GM21447 (cell line): ENCODE measurements at regions not wholly inside any gene's neighbourhood (a gene's known extent, or its start where the extent isn't known, plus 50 kb on each side); places are given as distances from the start of the nearest gene placed in this dataset.
"Not testable (repeated sequence)": the region's sequence is repeated elsewhere in the genome, so short reads cannot be mapped to it uniquely, and the experiment has no call there.

Experiments used
- ATAC-seq: cut with Tn5 transposase; IDR thresholded peaks from one replicate; pipeline ENCODE4 v1.9.1; 2021; ENCODE audit not compliant: unreplicated experiment

DNA sequence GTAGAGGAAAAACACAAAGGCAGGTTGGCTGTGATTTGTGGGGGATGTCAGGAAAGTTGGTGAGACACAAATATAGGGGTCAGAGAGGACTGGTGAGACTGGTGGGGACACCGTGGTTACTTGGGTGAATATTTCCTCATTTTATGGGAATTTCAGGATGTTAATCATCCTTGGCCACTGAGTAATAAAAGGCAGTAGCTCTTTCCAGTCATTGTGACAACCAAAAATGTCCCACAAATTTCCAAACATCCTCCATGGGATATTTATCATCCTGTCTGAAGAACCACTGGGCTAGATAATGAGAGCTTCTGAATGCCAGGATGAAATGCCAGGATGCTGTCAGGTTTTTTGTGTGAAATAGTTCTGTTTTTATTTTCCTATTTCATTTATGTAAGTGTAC is 374.1 kb downstream of the CD109 start:
- no peak for ATAC-seq

DNA sequence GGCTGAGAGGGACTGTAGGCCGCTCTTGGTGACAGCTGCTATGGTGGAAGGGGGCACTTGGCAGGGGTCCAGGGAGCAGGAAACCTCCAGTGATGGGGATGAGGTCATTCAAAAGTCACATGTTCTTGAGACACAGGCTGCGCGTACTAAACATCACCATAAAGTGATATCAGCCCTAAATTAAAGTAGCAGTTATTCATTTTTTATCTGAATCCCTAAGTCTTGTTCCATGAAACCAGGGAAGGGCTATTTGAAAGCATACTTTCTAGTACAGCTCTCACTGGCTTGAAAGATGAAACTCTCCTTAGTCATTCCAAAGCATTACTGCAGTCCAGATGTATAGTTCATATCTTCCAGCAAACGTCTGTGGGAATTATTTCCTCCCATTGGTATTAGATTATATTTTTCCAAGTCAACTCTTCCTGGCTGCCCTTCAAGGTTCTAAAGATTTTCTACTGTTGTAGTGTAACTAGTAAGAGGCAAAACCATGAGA is 373.1 kb downstream of the CD109 start:
- no peak for ATAC-seq

DNA sequence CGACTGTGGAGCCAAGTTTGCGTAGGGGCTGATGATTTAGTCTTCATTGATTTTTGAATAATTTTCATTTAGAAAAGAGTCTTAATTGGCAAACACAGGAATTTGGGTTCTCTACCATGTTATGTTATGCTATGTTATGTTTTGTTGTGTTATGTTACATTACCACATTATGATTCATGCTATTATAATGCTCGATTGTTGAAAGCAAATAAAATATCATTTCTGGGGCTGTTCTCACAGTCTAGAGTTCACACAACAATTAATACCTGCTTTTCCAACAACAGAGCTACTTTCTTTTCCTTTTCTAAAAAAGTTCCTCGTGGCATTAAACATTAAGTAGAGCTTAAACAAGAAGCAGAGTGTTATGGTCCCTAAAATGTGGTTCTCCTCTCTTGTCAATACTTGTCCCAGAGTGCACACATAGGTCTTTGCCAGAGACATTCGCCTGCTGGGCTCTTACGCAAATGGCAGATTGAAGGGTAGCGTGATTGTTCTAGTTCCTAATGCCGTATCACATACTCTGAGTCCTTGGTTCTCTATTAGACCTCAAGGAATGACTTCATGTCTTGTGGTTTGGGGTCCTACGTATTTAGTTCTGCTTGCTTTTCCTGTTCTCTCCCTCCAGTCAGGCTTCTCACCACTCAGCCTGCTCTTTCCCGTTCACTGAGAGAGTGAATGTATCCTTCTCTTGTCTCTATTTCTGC is 370.3 kb downstream of the CD109 start:
- ATAC-seq = no peak

DNA sequence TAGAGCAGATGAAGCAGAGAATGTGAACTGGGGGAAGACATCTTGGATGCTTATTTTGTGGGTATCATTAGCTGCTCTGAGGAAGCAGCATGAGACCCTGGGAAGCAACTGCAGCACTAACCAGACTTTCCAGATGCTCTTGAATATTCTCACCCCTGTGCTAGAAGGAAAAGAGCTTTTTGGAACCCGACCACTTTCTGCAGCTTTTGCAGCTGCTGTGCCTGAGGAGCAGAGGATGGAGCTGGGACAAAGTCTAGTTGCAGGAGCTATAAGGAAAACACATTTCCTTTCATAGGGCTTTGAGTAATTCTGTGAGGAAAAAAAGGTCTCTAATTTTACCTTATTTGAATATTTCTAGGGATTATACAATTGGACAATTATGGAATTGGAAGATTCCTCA is 369.7 kb downstream of the CD109 start:
- ATAC-seq = no peak

DNA sequence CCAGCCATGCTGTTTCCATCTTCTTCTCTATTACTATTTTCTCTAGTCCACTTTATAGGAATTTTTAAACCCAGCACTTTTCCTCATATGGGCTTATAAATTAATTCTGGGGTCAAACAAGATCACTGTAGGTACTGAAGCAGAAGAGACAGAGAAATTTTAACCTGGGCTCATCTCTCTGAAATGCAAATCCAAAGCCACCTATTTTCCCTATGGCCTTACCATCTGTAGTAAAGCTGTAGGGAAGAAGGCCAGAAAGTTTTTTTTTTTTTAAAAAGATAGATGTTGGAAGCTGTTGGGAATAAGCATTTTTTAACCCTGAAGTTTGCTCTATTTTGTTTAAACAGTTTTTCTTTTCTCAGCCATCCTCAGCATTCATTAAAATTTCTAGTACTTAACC is 367.4 kb downstream of the CD109 start:
- no peak for ATAC-seq

DNA sequence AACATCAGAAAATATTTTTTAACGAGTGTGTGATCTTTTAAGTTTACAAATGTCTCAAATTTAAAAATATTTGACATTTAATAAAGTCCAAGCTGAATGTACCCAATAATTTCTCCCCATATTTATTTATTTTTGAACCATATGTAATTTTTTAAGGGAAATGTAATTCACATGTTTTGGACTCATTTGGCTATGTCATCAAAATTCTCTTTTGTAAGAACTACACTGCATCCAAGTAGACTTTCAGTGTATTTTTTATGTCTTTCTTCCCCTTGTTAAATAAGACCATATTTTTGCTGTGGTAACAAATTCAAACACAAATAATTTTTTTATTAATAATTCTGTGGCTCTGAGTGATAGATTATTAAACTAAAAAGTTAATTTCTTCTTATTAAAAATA is 365.2 kb downstream of the CD109 start:
- no peak for ATAC-seq

DNA sequence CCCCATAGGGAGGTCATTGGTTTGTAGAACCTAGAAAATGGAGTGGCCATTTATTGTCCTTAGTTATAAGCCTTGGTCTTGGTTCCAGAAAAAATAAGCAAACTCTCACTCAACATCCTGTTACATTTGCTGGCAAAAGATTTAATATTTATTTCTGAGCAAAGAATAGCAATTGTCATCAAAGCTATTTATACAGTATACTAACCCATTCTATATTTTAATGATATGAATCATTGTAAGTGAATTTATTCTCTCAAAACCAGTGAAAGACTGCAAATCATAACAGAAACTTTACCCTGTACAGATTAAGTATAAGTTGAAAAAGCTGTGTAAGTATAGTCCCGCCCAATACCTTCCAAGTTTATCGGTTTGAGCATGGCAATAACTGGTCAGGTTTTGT is 364.4 kb downstream of the CD109 start:
- no peak for ATAC-seq

DNA sequence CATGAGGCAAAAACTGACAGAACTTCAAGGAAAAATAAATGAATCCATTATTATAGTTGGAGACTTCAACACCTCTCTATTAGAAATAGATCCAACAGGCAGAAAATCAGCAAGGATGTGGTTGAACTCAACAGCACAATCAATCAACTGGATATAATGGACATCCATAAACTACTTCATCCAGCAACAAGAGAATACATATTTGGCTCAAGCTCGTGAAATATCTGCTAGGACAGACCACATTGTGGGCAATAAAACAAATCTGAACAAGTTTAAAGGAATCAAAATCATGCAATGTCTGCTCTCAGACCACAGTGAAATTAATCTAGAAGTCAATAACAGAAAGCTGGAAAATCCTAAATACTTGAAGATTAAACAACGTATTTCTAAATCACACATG is 362.6 kb downstream of the CD109 start:
- ATAC-seq = no peak

DNA sequence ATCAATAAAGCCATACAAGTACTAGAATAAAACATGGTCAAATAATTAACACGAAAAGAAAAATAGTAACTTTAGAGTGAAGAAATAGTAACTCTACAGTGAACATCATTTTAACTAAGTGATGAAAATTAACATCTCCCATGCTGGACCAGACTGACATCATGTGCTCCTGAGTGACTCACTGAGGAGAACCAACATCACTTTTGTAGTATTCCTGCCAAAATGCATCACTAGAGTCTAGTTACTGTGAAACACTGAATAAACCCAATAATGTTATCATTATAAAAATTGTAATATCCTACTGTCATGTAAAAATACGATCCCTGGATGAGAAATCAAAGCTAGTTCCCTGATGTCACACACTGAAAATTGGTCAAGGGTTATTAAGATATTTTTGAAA is 361.3 kb downstream of the CD109 start:
- no peak for ATAC-seq

DNA sequence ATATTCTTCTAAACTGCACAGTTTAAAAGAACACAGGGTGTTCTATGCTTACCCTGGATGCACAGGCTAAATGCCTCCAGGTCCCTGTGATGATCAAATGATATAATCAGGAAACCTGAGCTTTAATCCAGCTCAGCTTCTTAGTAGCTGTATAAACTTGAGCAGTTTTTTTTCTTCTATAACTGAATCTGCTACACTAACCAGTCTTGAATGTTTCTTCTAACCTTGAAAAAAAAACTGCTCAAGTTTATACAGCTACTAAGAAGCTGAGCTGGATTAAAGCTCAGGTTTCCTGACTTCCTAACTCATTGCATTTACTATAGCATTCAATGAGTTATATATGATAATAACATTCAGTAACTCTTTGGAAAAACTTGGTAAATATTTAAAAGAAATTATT is 358.2 kb downstream of the CD109 start:
- no peak for ATAC-seq

DNA sequence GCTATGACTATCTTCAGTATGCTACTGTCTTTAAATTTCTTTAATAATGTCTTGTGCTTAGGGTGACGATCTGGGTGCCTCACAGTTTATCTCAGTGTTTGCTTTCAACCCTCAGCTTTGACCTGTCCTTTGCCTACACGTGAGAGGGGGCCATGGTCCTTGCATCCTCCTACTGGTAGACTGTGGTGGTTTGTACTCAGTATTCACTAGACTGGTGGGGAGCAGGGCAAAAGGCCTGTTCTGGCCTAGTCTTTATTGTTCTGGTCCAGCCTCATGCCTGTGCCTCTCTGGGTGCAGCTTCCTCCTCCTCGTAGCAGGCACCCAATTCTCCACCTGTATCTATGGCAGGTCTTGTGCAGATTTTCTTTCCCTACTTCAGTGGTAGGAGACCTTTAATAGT is 354.9 kb downstream of the CD109 start:
- no peak for ATAC-seq

DNA sequence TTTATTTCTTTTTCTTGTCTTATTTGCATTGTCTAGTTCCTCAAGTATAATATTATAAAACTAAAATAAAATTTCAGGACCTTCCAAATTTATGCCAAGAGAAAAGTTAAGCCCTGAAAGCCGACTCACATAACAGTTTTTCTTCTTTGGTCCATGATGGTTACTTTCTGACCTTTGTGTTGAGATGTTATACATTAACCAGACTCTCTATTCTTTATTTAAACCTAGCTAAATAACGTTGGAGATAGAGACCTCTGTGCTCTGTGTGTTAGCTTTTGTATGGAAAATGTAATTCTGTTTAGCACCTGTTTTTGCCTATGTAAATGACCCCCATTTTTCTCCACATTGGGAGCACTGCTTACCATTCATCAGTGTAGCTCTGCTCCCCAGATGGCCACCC is 352.4 kb downstream of the CD109 start:
- no peak for ATAC-seq

DNA sequence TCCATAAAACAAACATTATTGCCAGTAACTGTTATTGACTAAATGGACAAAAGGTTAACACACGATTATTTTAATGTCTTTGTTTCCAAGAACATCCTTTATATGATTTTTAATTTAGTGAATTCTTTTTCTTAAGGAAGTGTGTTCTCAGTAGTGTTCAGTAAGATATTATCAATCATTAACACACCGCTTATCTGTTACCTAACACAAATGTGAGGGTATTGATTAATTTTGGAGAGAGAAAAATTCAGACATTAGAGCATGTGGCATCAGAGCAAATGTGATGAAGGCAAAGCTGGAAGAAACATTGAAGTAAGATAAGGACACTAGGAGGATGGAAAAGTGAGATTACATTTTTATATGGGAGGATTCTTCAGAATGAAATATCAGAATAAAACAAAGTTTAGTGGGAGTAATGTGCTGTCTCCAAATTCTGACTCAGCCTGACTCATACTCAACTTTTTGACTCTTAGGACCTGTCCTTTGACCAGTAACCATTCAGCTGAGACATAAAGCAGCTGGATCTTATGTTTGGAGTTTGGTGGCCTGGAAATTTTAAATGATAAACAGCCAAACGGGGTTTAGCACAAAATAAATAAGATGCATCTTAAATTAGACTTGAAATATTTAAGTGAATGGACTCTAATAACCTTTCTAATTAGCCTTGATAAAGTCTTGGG is 348.6 kb downstream of the CD109 start:
- no peak for ATAC-seq

DNA sequence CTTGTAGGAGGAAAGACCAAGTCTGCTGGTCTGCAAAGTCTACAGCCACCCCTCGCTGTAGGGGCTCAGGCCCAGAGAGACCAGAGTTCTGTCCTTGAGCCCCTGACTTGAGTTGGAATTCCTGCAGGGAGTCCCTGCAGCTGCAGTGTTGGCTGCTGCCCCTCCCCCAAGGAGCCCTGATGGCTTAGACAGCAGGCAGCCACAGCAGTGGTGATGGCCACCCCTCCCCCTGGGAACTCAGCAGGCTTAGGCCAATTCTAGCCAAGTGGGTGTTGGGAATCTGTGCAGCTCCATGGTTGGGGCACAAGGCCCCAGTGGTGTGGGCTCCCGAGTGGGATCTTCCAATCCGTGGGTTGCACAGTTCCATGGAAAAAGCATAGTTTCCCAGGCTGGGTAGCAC is 345.4 kb downstream of the CD109 start:
- ATAC-seq = no peak

DNA sequence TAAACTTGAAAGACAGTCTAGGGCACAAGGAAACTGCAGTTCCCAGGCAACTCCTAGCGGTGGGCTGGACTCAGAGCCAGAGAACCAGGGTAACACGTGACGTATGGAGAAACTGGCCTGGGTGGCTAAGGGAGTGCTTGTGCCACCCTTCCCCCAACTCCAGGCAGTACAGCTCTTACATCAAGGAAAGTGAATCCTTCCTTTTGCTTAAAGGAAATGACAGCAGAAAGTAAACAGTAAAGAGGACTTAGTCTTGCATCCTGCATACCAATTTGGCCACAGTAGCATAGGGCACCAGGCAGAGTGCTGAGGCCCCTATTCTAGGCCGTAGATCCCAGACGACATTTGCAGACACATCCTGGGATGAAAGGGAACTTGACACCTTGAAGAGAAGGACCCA is 322.8 kb downstream of the CD109 start:
- ATAC-seq = no peak

DNA sequence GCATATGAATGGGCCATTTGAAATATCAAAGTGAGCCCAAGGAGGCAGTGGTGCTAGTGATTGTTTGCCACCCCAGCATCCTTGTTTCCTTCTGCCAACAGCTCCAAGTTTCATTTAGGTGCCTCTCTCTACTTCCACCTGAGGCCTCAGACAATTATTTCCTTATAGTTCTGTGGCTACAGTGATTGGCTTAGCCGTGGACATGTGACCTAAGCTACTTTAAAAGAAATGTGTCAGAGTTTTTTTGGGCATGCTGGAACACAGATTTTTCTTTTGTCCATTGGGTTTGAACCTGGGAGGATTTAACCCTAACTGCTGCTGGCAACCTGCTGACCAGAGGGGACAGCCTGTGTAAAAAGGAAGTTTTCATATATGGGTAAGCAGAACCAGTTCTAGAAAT is 319.4 kb downstream of the CD109 start:
- no peak for ATAC-seq

DNA sequence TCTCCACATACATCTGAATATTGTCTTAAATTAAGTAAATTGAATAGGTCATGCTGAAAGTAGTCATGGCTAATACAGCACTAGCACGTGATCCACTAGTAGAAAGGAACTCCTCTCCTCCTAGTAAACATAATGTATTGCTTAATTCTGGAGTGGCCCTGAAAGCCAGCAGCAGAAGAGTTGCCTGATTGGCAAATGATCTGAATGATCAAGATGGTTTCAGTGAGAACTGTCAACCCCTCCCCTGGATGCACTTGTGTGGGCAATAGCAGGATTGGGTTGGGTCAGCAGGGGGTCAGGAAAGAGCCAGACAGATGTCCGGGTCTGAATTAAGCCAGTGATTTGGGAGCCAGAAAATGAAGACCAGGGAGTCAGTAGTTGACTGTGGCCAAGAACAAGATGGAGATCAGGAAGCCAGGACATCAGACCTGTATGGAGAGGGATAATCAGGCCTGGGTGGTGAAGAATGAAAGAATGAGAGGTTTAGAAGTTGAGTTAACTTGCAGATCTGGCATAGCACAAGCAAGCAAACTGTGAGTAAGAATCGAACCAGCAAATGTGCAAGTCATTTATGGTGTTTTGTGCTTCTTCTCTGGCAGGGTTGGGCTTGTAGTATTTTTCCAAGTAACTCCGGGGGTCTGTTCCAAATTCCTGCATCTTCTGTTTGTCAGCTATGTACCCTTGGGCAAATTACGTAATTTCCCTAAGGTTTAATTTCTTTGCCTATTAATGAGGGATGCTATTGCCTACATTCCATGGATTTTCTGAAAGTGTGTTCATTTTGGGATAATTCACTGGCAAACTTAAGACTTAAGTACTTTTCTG is 304.9 kb downstream of the CD109 start:
- ATAC-seq = no peak

DNA sequence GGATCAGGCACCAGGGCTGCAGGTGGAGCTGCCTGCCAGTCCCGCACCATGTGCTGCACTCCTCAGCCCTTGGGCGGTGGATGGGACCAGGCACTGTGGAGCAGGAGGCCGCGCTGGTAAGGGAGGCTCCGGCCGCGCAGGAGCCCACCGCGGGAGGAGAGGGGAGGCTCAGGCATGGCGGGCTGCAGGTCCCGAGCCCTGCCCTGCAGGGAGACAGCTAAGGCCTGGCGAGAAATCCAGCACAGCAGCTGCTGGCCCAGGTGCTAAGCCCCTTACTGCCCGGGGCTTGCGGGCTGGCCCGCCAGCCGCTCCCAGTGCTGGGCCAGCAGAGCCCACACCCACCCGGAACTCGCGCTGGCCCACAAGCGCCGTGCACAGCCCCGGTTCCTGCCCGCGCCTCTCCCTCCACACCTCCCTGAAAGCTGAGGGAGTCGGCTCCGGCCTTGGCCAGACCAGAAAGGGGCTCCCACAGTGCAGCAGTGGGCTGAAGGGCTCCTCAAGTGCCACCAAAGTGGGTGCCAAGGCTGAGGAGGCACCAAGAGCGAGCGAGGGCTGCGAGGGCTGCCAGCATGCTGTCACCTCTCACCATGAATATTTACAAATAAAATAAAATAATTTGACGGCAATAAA is 294.7 kb downstream of the CD109 start:
- not testable (repeated sequence) for ATAC-seq

DNA sequence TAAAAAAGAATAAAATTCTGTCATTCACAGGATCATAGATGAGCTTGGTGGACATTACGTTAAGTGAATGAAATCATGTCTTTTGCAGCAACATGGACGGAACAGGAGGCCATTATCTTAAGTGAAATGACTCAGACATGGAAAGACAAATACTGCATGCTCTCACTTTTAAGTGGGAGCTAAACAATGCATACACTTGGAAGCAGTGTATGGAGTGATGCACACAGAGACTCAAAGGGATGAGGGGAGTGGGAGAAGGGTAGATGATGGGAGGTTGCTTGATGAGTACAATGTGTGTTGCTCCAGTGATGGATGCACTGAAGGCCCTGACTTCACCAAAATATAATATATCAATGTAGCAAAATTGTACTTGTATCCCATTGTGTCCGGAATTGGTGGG is 293.4 kb downstream of the CD109 start:
- ATAC-seq = no peak

DNA sequence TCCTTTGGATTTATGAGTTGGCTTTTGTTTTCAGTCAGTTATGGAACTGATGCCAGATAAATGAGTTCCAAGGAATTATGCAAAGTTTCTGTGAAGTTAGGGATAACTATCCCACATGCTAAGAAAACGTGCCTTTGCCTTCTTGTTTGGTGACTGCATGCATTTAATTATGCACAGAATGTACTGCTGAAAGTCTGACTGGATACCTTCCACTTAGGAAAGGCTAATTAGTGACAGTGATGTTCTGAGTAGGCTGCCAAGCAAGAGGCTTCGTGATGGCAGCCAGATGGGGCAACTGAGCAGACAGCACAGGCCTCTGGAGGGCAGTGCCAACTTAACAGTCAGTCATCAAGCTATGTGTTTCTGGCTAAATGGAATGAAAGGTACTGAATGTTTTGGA is 289.9 kb downstream of the CD109 start:
- ATAC-seq = no peak

DNA sequence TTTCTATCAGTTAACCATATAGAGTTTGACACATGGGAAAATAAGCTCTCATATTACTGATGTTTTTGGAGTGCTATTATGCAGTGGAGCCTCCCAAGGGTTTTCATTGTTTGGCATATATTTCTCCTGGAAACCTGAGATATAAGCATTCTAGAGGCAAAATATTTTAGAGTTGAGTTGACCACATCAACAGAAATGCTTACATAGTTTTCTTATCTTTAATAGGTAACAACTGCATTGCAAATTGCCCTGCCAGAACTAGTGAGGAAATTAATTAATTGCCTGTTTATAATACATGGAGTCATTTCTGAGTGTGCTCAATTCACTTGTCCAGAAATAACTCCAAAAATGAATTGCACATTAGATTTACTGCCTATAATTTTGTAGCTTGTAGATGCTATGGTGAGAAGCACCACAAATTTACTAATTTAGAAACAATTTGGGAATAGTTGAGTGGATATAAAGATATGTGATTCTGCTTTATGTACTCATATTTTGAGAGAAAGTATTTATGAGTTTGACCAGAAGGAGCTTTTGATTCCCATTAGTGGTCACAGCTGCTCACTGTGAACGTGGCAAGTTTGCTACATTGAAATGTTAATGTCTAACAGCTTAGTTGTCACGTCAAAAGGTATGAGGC is 288.7 kb downstream of the CD109 start:
- ATAC-seq = no peak
